Naive thymus-derived CD4-positive, alpha-beta T cell (primary cell): ENCODE measurements at regions not wholly inside any gene's neighbourhood (a gene's known extent, or its start where the extent isn't known, plus 50 kb on each side); places are given as distances from the start of the nearest gene placed in this dataset.
"Not testable (repeated sequence)": the region's sequence is repeated elsewhere in the genome, so short reads cannot be mapped to it uniquely, and the experiment has no call there.

ENCODE experiments used
- ATAC-seq: fragments of 150-1000 bp; cut with Tn5 transposase; 2 replicates; pipeline ENCODE4 v1.10.0; 2021; ENCODE audit warnings: mild to moderate bottlenecking, moderate library complexity
- CTCF ChIA-PET: fragments of 350-600 bp; sonication (Branson Sonifier 250); formaldehyde crosslinking; loops from one replicate; lab custom pipeline; 2021; ENCODE audit warnings: antibody characterized with exemption; lab: Charles Lee
- POLR2A ChIA-PET: fragments of 350-600 bp; sonication (Branson Sonifier 250); formaldehyde crosslinking; loops from one replicate; lab custom pipeline; 2021; ENCODE audit warnings: antibody characterized with exemption, inconsistent platforms; lab: Charles Lee
- DNase-seq, 9 donors: peaks; one replicate each; pipeline versions ENCODE4 v3.0.0 to v3.0.0-alpha.2; 2020 to 2022; ENCODE audit warnings: mixed read lengths in 1 of 9
- H3K27ac ChIP-seq: one replicate; pipeline ENCODE4 v1.7.0; 2013; ENCODE audit warnings: mild to moderate bottlenecking, low read depth, low read length, moderate library complexity
- H3K27me3 ChIP-seq, 2 donors: one replicate each; pipeline ENCODE4 v1.7.0; 2013; ENCODE audit warnings: low read length in 2 of 2, mild to moderate bottlenecking in 2 of 2, moderate library complexity in 2 of 2; ENCODE audit not compliant: control insufficient read depth in 2 of 2, insufficient read depth in 2 of 2
- H3K36me3 ChIP-seq, 3 experiments: 1 replicate in 2 of 3; 2 replicates in 1 of 3; pipeline ENCODE4 v1.7.0; 2013; ENCODE audit warnings: low read length in 3 of 3, mild to moderate bottlenecking in 3 of 3, moderate library complexity in 1 of 3; ENCODE audit not compliant: insufficient read depth in 3 of 3, control insufficient read depth in 2 of 3
- H3K4me1 ChIP-seq, 2 donors: one replicate each; pipeline ENCODE4 v1.7.0; 2013; ENCODE audit warnings: low read length in 2 of 2, mild to moderate bottlenecking in 2 of 2, moderate library complexity in 1 of 2; ENCODE audit not compliant: control insufficient read depth in 2 of 2, insufficient read depth in 2 of 2
- H3K4me3 ChIP-seq: 2 replicates; pipeline ENCODE4 v1.7.0; 2013; ENCODE audit warnings: mild to moderate bottlenecking, low read length
- H3K9me3 ChIP-seq, 3 experiments: 1 replicate in 2 of 3; 2 replicates in 1 of 3; pipeline ENCODE4 v1.7.0; 2013; ENCODE audit warnings: low read length in 3 of 3; ENCODE audit not compliant: control insufficient read depth in 2 of 3
- H3K27ac Mint-ChIP-seq, 9 donors: one replicate each; pipeline ENCODE4 v1.8.0; 2020 to 2022; ENCODE audit warnings: mixed read lengths in 9 of 9, mild to moderate bottlenecking in 8 of 9, moderate library complexity in 5 of 9, inconsistent platforms in 2 of 9
- H3K27me3 Mint-ChIP-seq, 5 donors: one replicate each; pipeline ENCODE4 v1.8.0; 2021 to 2022; ENCODE audit warnings: mixed read lengths in 5 of 5, mild to moderate bottlenecking in 1 of 5
- H3K36me3 Mint-ChIP-seq, 5 donors: one replicate each; pipeline ENCODE4 v1.8.0; 2020 to 2022; ENCODE audit warnings: mixed read lengths in 5 of 5, mild to moderate bottlenecking in 3 of 5, inconsistent platforms in 1 of 5
- H3K4me1 Mint-ChIP-seq, 7 donors: one replicate each; pipeline ENCODE4 v1.8.0; 2020 to 2022; ENCODE audit warnings: mixed read lengths in 7 of 7, mild to moderate bottlenecking in 3 of 7, inconsistent platforms in 1 of 7
- H3K4me3 Mint-ChIP-seq, 10 donors: one replicate each; pipeline ENCODE4 v1.8.0; 2020 to 2022; ENCODE audit warnings: mild to moderate bottlenecking in 10 of 10, mixed read lengths in 10 of 10, moderate library complexity in 6 of 10, inconsistent platforms in 2 of 10
- H3K9me3 Mint-ChIP-seq, 11 donors: one replicate each; pipeline ENCODE4 v1.8.0; 2020 to 2022; ENCODE audit warnings: mixed read lengths in 11 of 11, mild to moderate bottlenecking in 4 of 11, inconsistent platforms in 1 of 11, moderate library complexity in 1 of 11
- intact Hi-C, 2 donors: fragments of 100-400 bp; cut with micrococcal nuclease; formaldehyde crosslinking; loops; one replicate each; pipeline ENCODE4 v1.15.1; 2023

DNA sequence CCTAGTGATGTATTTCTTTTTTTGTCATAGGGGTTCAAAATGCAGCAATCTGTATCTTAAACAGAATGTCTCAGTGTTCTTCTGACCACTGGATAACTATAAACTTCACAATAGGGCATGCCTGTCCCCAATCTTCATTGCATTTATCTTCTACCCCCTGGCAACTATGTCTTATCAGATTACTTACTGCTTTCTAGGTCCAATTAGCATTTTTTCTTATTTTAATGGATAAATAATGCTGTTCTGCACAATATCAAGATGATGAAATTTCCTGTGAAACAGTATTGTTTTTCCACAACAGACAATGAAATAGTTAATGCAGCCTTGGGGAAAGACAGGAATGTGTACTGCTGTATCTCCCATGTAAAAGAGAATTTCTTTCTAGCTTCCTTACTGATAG, 432.1 kb downstream of the NSUN3 start:
- no peak overlapping the region for H3K4me3 Mint-ChIP-seq
- no peaks in the 10 kb centered on the region for H3K4me1 Mint-ChIP-seq
- no peaks in the 10 kb centered on the region for H3K27me3 ChIP-seq
- no peaks in the 10 kb centered on the region for H3K27me3 Mint-ChIP-seq
- no peak overlapping the region for H3K27ac Mint-ChIP-seq
- H3K27ac ChIP-seq, result no peak overlapping the region
- ChIA-PET POLR2A (no interaction called here), CTCF (no interaction called here)
- no peak for DNase-seq
- H3K36me3 Mint-ChIP-seq, result no peaks in the 10 kb centered on the region
- H3K4me1 ChIP-seq, result no peaks in the 10 kb centered on the region
- intact Hi-C loops, result no loop called here
- no peaks in the 10 kb centered on the region for H3K9me3 ChIP-seq
- no peak overlapping the region for H3K4me3 ChIP-seq
- H3K9me3 Mint-ChIP-seq, result peaks cover 0 to 15% (median 7%) of the 10 kb centered on the region in 11 donors
- ATAC-seq, result no peak
- H3K36me3 ChIP-seq, result no peaks in the 10 kb centered on the region

DNA sequence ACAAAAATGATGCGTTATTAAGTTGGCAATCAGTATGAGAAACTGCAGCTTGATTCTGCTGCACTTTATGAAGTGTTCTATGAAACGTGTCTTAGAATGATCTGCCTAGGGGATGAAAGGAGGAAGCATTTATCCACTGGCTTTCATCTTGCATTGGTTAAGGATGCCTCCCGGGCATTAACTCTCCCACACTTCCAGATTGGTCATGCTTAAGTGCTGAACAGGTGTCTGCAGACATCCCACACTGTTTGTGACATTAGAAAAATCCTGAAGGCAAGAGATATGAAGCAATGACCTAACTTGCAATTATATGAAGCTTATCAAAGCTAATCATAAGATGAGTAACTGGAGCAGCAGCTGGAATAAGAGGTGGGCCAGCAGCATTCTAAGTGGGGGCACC, 437.3 kb downstream of the NSUN3 start:
- intact Hi-C loops, result no loop called here
- POLR2A ChIA-PET, result no interaction called here
- Mint-ChIP-seq H3K27ac (no peak overlapping the region), H3K4me1 (no peaks in the 10 kb centered on the region), H3K4me3 (no peak overlapping the region), H3K9me3 (peaks cover 2 to 23% (median 9%) of the 10 kb centered on the region in 11 donors), H3K27me3 (no peaks in the 10 kb centered on the region), H3K36me3 (peaks cover 0 to 4% (median 0%) of the 10 kb centered on the region in 5 donors)
- H3K9me3 ChIP-seq, result no peaks in the 10 kb centered on the region
- no peaks in the 10 kb centered on the region for H3K4me1 ChIP-seq
- CTCF ChIA-PET, result no interaction called here
- DNase-seq (no peak), ATAC-seq (no peak)
- H3K27ac ChIP-seq, result no peak overlapping the region
- H3K4me3 ChIP-seq, result no peak overlapping the region
- no peaks in the 10 kb centered on the region for H3K27me3 ChIP-seq
- no peaks in the 10 kb centered on the region for H3K36me3 ChIP-seq

DNA sequence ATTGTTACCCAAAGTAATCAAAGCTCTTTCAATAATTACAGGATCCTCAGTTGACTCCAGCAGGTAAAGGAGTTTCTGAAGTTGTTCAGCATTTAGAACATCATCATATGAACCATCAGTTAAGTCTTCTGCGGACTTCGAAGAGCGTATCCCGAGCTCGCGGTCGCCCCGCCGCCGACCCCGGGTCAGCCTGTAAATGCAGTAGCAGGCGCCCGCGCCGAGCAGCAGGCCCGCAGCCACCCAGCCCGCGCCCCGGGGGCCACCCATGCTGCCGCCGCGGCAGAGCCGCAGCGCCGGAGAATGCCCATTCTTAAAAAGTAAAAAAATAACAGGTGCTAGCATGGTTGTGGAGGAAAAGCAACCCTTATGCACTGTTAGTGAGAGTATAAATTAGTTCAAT, 444.5 kb downstream of the NSUN3 start:
- H3K4me3 Mint-ChIP-seq, H3K4me1 Mint-ChIP-seq, H3K27me3 Mint-ChIP-seq, H3K36me3 Mint-ChIP-seq, H3K27ac ChIP-seq, H3K9me3 ChIP-seq, H3K27ac Mint-ChIP-seq, H3K36me3 ChIP-seq, intact Hi-C loops, POLR2A ChIA-PET, H3K27me3 ChIP-seq, CTCF ChIA-PET, ATAC-seq, H3K4me1 ChIP-seq, H3K4me3 ChIP-seq, DNase-seq: not testable (repeated sequence)
- peaks cover 0 to 18% (median 3%) of the 10 kb centered on the region in 11 donors for H3K9me3 Mint-ChIP-seq

DNA sequence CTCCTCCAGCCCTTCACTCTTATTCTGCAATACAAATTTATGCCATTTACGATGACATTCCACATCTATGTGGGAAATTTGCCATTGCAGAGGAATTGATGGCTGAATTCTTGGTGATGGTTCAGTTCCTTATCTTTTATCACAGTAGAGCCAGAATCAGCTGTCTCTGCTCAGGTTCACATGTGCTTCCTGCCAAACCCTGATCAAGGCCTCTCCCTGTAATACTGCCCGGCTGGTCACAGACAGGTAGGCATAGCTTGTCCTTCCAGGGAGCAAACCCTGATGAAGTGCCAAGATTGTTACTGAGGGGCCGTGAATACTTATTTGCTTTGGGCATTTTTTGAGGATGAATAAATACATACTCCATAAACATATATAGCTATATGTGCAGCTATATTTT, 450.0 kb downstream of the NSUN3 start:
- intact Hi-C loops, result no loop called here
- H3K4me1 Mint-ChIP-seq, result no peaks in the 10 kb centered on the region
- H3K36me3 Mint-ChIP-seq, result no peaks in the 10 kb centered on the region
- H3K9me3 Mint-ChIP-seq, result peaks cover 0 to 3% (median 0%) of the 10 kb centered on the region in 11 donors
- Histone ChIP-seq H3K4me1 (no peaks in the 10 kb centered on the region), H3K27me3 (no peaks in the 10 kb centered on the region), H3K4me3 (no peak overlapping the region), H3K36me3 (no peaks in the 10 kb centered on the region), H3K9me3 (no peaks in the 10 kb centered on the region), H3K27ac (no peak overlapping the region)
- ATAC-seq (no peak), DNase-seq (no peak)
- CTCF ChIA-PET, result no interaction called here
- H3K27ac Mint-ChIP-seq, result no peak overlapping the region
- POLR2A ChIA-PET, result no interaction called here
- no peaks in the 10 kb centered on the region for H3K27me3 Mint-ChIP-seq
- no peak overlapping the region for H3K4me3 Mint-ChIP-seq

DNA sequence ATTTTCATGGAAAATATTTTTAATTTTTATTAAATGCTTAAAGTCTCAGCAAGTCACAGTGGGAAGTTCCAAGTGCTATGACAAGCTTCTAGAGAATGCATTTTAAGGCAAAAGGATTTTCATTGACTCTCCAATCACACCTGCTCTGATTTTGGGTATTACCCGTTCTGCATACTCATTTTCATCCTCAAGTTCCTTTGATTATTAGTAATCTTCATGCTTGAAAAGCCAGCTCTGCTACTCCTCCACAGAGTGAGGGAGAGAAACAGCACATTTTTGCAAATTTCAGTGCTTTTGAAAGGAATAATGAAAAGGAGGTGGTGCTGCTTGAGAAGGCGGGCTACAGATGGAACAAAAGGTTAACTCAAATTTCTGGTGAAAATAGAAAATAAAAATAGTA, 450.7 kb downstream of the NSUN3 start:
- ChIA-PET POLR2A (no interaction called here), CTCF (no interaction called here)
- H3K4me1 Mint-ChIP-seq, result no peaks in the 10 kb centered on the region
- no peaks in the 10 kb centered on the region for H3K36me3 Mint-ChIP-seq
- Histone ChIP-seq H3K36me3 (no peaks in the 10 kb centered on the region), H3K4me3 (no peak overlapping the region), H3K9me3 (no peaks in the 10 kb centered on the region), H3K4me1 (no peaks in the 10 kb centered on the region), H3K27ac (no peak overlapping the region), H3K27me3 (no peaks in the 10 kb centered on the region)
- intact Hi-C loops, result no loop called here
- no peak overlapping the region for H3K27ac Mint-ChIP-seq
- peaks cover 0 to 3% (median 0%) of the 10 kb centered on the region in 11 donors for H3K9me3 Mint-ChIP-seq
- DNase-seq (no peak), ATAC-seq (no peak)
- H3K4me3 Mint-ChIP-seq, result no peak overlapping the region
- H3K27me3 Mint-ChIP-seq, result no peaks in the 10 kb centered on the region

DNA sequence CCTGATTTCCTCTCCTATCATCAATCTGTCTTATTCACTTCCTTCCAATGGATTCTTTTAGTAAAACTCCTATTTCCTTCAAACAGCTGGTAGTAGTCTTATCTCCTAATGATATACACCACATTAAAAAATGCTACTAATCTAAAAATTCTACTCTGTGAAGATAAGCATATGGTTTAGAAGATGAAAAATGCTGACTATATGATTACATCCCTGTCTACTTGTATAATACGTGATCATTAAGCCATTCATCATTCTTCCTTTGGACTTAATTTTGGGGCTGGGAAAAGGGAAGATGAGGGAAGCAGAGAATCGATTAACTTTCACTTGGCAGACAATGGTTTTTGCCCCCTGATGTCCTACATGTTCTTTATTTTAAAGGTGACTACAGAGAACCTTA, 453.1 kb downstream of the NSUN3 start:
- H3K27me3 Mint-ChIP-seq, result no peaks in the 10 kb centered on the region
- ATAC-seq (no peak), DNase-seq (no peak)

DNA sequence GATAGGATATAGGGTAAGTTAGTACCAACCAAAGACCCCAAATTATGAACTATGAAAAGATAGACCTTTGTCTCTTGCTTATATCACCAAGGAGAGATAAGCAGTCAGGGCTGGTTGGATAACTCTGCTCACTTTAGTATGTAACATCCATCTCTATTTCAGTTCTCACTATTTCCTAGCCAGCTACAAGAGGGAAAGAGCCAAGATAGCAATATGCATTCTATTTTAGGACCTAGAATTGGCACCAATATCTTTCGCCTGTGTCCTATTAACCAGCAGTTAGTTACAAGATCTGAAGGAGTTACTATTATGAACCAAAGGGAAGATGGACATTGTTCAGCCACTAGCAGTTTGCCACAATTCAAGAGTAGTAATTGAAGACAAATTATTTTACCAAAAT, 457.5 kb downstream of the NSUN3 start:
- POLR2A ChIA-PET, result no interaction called here
- H3K4me3 ChIP-seq, result no peak overlapping the region
- DNase-seq, result no peak
- H3K36me3 ChIP-seq, result no peaks in the 10 kb centered on the region
- no peak overlapping the region for H3K27ac ChIP-seq
- intact Hi-C loops, result no loop called here
- no peaks in the 10 kb centered on the region for H3K9me3 ChIP-seq
- Mint-ChIP-seq H3K4me1 (no peaks in the 10 kb centered on the region), H3K4me3 (no peak overlapping the region), H3K9me3 (peaks cover 0 to 8% (median 2%) of the 10 kb centered on the region in 11 donors), H3K27ac (no peak overlapping the region), H3K36me3 (no peaks in the 10 kb centered on the region), H3K27me3 (no peaks in the 10 kb centered on the region)
- no peak for ATAC-seq
- CTCF ChIA-PET, result no interaction called here
- no peaks in the 10 kb centered on the region for H3K27me3 ChIP-seq
- no peaks in the 10 kb centered on the region for H3K4me1 ChIP-seq

More for the DNA sequence above, 453.1 kb downstream of the NSUN3 start:
- no peaks in the 10 kb centered on the region for H3K9me3 ChIP-seq
- H3K27ac Mint-ChIP-seq, result no peak overlapping the region
- no peak overlapping the region for H3K27ac ChIP-seq
- POLR2A ChIA-PET, result no interaction called here
- intact Hi-C loops, result no loop called here
- H3K4me1 Mint-ChIP-seq, result no peaks in the 10 kb centered on the region
- no peak overlapping the region for H3K4me3 ChIP-seq
- H3K27me3 ChIP-seq, result no peaks in the 10 kb centered on the region
- peaks cover 0 to 5% (median 0%) of the 10 kb centered on the region in 11 donors for H3K9me3 Mint-ChIP-seq
- no peaks in the 10 kb centered on the region for H3K36me3 Mint-ChIP-seq
- no peaks in the 10 kb centered on the region for H3K4me1 ChIP-seq
- no peak overlapping the region for H3K4me3 Mint-ChIP-seq
- CTCF ChIA-PET, result no interaction called here
- H3K36me3 ChIP-seq, result no peaks in the 10 kb centered on the region
